Kidney capillary endothelial cell (primary cell): ENCODE measurements at regions not wholly inside any gene's neighbourhood (a gene's known extent, or its start where the extent isn't known, plus 50 kb on each side); places are given as distances from the start of the nearest gene placed in this dataset.

Experiments used
- DNase-seq: peaks from one replicate; pipeline ENCODE4 v3.0.0-alpha.2; 2018; ENCODE audit warnings: low spot score

DNA sequence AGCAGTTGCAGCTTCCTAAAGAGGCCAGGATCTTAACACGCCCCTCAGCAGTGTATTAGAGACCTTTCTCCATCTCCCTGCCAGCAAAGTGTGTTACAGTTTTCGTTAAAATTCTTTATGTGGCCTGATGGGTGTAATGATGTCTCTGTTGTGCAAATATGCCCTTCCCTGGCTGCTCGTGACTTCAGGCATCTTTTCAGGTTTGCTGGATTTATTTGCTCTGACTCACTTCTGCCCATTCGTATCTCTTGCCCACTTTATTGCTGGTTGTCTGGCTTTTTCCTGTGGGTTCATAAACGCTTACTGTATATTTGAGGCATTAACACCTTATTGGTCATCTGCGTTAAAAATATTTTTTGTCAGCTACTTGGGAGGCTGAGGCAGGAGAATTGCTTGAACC, 134.5 kb downstream of the ASB1 start:
- no peak for DNase-seq

DNA sequence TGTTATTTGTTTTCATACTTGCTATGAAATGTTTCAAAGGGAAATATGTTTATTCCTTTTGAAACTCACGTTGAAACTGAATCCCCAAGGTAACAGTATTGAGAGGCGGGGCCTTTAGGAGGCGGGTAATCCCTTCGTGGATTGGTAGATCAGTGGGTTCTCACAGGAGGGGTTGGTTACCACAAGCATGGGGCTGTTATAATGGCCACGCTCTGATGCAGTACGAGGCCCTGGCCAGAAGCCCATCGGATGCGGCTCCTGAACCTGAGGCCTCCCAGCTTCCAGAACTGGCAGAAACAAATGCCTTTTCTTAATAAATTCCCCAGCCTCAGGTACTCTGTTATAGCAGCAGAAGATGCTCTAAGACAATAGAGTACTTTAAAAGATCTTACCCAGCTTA, 135.7 kb downstream of the ASB1 start:
- DNase-seq, result no peak

DNA sequence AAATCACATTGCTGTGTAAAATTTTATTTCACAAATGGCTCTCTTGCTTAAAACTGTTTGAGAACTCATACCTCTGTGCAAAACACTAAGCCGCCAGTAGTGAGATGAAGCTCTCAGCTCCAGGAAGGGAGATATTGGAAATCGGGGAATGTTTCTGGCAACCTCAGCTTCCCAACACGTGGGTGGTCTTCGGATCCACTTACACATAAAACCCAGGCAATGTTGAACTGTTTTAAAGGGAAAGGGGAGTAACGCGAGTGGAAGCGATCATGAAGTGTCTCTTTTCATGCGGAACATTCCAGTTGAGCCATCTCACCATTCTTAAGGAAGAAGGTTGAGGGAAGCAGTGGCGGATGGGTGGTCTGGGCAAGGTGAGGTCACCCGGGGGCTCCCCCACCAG, 136.8 kb downstream of the ASB1 start:
- DNase-seq, result no peak

DNA sequence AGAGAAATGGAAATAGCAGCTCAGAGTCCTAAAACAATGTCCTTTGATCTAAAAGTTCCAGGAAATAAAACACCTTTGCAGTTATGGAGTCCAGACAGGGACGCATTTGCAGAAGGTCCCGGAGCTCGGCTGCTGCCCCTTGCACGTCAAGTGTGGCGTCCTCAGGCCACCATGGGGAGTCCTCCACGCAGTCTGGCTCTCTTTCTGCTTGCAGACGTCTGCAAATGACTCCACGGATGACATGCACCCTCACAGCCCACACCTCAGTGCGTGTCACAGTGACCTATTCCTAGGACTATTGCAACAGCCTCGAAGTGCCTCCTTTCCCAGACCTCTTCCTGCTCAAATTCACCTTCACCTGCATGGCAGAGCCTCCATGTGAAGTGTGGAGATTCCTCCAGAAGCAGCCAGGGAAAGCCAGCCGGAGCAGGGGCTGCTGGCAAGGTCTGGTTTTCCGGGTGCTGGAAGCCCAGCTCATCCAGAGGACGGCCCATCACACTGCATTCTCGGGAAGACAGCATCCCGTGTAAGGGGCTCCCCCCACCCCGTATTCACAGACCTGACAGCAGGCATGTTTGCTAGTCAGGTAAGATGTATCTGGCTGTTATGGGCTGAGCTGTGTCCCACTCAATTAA, 137.7 kb downstream of the ASB1 start:
- DNase-seq, result no peak

DNA sequence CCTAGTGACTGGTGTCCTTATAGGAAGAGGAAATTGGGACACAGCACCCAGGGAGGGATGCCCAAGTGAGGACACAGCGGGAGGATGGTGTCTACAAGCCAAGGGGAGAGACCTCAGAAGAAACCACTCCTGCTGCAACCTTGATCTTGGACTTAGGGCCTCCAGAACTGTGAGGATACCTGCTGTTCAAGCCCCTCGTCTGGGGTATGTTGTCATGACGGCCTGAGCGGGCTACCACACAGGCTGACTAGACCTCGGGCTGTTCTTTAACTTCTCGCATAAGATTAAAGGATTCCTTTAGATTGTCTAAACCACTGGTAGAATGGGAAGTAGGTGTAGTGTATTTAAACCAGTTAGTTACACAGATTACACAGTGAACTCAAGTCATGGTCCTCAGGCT, 138.3 kb downstream of the ASB1 start:
- no peak for DNase-seq

DNA sequence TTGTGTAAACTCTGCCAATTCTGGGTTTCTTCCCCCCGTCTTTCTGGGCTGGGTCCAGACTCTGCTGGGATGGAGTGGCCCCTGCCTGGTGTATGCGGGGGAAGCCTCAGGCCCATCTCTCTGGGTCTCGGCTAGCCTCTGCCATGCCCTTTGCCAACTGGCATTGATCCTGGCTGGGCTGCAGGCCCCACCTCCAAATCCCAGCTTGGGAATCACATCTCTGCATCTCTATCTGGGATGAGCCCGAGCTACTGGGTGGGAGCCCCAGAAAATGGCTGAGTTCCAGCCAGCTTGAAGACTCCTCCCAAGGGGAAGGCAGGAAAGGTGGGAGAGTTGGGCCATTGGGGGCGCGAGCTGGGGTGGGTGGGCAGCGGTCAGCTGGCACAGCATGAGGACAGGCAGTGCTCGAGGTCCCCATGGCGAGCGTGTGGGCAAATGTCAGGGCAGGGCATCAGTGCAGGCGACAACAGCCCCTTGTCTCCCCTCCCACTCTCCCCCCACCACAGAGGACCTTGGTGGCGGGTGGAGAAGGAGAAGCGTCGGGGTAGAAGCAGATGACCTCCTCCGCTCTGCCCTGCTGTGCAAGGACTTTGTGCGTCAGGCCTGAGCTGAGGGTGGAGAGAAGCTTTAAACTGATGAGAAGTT, 139.4 kb downstream of the ASB1 start:
- no peak for DNase-seq

DNA sequence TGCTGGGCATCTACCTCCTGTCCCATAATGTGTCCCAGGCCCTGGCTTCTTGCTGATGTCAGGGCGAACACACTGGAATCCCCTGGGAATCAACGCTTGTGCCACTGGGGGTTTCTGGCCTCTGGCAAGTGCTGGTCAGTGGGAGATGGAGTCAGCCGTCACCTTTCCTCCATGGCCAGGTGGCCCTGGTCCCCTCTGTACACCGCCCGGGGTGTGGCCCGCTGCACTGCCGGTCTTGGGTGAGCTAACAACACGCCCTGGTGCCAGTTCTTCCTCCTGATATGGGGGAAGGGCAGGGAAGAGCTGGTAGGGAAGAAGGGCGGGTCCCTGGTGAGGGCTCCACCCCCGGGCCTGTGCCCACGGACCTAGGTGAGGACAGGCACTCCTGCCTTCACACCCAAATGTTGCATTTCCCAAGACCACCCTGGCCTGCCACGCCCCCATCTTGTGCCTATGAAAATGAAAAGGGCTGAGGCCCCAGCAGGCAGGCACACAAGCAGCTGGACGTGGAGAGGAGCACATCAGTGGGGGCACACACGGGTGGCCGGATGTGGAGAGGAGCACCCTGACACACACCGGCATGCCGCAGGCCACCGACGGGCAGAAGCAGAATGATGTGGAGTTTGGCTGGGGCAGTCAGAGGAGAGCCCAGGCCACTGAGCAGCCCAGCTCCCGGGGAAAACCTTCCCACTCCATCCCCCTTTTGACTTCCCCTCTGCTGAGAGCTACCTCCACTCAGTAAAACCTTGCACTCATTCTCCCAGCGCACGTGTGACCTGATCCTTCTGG, 140.5 kb downstream of the ASB1 start:
- DNase-seq, result no peak

DNA sequence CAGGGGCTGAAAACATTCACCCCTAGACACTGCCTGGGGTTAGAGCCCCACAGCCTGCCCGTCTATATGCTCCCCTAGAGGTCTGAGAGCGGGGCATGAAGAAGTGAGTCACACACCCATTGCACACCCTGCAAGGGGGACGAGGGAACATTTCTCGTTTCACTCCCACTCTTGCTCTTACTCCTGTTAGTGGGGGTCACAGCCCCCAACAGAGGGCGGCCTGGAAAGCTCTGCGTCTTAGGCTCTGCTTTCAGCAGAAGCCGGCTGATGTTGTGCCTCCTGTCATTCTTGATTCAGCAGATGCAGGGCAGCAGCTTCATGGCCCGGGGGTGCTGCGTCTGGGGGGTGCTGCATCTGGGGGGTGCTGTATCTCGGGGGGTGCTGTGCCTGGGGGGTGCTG, 141.3 kb downstream of the ASB1 start:
- no peak for DNase-seq

DNA sequence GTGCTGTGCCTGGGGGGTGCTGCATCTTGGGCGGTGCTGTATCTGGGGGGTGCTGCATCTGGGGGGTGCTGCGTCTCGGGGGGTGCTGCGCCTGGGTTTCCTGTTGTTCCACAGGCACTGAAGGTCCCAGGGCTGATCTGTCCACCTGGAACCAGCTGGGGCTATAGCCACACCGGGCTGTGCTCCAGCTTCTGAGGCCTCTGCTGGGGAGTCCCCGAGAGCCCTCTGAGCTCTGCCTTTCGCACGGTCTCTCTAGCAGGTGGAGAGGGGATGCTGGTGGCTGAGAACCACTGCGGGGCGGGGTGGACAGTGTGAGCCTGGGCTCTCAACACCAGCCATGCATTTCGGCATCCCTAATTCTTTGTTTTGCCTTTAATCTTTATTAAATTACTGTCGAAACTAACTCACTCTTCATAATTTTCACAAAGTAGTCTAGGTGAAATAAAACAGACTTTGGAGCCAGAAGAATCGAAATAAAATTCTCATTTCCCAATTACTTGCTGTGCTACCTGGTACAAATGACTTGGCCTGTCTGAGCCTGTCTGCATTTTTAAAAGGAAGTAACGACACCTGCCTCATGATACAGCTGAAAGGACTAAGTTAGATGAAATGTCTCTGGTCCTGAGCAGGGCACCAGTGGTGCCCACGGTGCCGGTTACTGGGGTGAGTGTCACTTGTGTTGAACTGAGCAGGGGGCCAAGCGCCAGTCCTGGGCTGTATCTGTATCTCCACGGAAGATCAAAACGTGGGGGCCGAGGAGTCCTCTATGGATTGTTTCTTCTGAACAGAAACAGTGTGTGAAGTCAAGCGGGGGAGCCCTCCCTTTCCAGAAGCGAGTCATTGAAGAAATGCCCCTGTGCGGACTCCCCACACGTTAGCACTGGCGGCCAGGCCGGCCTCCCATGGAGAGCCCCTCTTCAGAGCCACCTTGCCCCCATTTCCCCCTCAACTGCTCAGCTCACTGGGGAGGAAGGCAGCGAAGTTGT, 142.0 kb downstream of the ASB1 start:
- no peak for DNase-seq

DNA sequence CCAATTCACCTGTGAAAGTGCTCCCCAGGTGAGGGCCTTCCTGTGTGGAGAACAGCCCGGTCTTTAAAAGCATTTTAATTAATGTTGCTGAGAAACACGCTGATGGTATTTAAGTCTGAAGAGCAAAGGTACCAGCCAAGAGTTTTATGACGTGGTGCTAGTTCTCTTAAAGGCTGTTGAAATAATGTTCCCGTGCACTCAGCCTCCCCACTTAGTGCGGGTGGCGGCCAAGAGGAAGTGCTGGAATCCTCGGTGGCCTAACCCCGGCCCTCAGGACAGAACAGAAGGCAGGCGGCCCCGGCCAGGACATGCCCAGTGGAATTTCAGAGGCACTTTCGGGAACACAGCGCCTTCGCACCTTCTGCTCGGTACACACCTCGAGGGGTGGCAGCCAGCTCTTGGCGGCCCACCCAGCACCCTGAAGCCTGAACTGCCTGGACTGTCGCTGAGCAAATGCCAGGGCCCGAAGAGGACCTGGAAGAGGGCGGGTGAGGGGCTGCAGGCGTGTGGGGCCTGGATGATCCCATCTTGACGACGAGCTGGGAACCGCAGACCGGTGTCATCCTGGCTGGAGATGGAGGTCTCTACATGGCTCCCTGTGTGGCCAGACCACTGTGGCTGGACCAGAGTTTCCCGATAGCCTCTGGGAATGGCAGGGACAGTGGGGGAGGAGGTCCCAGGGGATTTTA, 142.9 kb downstream of the ASB1 start:
- DNase-seq, result no peak

DNA sequence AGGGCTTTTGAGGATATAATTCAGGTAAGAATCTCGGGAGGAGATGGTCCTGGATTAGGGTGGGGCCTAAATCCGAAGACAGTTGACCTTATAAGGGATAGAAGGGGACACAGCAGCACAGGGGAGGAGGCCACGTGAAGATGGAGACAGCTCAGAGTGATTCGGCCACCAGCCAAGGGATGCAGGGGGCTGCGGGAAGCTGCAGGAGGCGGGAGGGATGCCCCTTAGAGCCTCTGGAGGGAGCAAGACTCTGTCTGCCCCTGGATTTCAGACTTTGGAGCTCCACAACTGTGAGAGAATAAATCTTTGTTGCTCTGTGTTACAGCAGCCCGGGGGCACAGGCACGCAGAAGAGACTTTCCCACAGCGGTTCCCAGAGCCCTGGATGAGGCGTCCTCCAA, 143.7 kb downstream of the ASB1 start:
- no peak for DNase-seq

DNA sequence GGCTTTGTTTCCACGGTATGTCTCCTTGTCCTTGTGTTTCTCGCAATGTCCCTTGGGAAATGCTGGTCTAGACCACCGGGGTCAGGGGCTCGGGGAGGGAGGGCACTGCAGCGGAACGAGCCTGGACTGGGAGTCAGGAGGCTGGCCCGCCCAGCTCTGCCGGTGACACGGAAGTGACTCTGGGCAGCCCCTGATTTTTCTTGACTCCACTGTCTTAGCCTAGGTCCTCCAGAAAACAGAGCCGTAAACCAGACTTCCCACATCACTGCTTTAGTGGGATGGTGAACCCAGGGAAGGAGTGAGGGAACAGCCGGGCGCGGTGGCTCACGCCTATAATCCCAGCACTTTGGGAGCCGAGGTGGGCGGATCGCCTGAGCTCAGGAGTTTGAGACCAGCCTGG, 144.2 kb downstream of the ASB1 start:
- no peak for DNase-seq

DNA sequence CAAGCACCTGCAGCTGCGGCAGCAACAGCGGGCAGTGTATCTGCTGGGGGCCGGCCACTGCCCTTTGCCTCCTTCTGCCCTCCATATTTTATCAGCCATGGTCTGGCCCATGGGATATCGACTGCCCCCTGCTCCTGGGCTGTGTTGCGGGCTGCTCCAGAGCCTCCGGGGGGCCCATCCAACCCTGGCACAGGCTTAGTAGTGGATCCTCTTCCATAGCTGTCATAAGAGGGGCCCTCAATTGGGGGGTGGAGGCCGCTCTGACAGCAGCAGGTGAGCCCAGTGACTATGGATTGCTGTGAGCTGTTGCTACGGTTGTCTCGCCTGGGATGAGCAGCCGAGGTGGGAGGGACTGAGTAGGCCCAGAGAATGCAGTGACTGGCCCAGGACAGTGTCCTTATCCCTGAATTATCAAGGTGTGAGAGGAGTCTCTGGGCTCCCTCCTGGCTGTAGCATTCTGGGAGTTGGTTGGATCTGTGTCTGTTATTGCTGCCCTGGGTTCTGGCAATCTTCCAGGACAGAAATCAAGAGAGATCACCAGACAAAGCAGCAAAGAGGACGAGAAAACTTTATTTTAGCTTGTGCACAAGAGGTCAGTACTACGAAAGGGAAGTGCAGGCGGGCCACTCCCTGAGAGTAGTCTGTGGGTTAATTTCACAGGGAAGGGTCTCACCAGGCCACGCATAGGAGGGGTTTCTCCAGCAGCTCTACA, 145.1 kb downstream of the ASB1 start:
- no peak for DNase-seq

DNA sequence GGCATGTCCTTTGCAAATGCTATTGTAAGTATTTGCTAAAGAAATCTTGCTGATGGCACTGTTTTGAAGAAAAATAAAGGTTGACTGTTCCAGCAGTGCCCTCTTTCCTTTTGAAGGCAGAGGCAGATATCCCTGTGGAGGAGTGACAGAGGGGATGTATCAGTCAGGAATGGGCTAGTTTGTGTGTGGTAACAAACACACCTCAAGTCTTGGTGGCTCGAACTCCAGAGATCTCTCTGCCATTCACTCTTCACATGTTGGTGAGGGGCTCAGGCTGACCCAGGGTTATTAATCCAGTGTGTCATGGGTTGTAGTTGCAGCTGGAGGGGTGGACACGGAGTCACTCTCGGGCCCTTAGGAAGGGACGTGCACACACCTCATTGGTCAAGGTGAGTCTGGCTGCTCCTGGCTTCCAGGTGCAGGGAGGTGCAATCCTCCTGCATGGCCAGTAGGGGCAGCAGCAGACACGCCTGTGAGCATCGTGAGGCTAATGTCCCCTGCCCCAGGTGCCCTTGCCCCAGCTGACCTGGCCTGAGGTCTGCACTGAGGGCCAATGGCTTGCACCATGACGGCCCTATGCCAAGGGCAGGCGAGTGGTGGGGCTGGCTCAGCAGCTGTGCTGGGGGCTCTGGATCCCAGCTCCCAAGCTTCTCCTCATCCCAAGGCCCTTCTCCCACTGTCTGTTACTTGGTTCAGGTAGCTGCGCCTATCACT, 146.5 kb downstream of the ASB1 start:
- DNase-seq, result no peak

DNA sequence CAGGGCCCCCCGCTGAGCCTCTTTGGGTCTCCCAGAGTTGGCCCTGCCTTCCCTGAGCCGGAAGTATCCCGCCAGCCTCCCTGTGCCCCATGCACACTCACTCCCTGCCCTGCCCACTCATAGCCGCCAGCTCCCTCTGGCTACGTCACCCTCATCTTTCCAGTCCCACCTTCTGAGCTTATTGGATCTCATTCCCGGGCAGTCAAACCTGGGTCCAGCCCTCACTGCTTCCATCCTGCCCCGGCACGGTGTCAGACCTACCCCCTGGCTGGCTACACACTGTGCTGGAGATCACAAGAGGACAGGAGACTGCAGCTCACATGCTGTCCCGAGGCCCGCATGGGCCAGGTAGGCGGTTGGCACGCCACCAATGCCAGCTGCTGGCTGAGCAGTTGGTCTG, 147.2 kb downstream of the ASB1 start:
- DNase-seq, result no peak

DNA sequence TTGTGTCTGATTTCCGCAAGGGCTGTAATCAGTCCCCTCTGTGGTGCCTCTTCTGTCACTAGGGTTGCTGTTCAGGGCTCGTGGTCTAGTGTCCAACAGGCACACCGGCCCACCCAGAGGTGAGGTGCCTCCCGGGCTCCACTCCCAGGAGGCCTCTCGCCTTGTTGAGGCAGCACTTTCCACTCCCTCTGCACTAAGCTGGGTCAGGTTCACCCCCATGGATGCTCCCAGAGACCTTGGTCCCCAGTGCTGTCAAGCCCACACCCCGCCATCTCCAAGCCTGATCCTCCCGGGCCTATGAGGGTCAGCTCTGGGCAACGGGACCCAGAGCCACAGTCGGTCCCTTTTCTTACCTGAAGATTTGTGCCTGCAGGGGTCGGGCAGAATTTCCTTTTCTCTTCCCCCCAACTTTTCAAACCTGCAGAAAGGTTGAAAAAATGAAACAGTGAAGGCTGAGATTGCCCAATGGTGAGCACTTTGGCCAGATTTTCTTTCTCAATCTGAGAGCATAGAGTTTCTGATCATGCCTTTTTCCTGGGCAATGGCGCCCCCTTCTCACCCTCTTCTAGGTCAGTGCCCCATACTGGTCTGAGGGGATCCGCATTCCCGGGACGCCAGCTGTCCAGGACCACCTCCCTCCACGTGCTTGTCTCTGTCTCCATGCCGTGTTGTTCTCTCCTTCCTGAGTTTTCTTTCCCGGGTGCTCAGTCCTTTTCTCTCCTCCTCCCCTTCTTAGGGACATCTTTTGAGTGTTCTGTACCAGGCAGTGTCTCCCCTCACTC, 148.0 kb downstream of the ASB1 start:
- no peak for DNase-seq

DNA sequence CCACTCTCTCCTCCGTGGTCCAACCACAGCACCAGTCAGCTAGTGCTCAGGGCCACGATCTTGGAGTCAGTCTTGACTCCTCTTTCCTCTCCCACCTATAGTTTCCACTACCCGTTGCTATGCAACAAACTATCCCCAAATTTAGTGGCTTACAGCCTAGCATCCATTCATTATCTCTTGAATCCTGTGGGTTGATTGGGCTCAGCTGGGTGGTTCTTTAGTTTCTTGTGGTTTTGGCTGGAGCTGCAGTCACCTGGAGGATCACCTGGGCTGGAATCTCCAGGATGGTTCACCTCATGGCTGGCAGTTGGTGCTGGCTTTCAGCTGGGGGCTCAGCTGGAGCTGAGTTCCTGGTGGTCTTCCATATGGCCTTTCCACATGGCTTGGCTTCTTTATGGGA, 149.9 kb downstream of the ASB1 start:
- no peak for DNase-seq

DNA sequence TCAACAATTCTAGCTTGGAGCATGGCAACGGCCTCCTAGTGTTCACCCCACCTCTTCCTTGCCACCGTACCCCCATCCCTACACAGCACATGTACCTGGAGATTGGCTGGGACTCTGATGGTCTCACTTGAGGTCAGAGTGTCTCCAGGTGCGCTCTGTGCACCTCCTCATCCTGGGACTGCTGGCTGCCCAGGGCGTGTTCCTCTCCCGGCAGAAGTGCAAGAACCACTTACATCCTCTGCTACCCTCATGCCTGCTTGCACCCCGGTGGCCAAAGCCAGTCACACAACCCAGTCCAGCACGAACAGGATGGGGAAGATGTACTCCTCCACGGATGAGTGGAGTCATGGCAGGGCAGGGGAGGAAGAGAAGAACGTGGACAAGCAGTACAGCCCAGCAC, 151.5 kb downstream of the ASB1 start:
- DNase-seq, result no peak

DNA sequence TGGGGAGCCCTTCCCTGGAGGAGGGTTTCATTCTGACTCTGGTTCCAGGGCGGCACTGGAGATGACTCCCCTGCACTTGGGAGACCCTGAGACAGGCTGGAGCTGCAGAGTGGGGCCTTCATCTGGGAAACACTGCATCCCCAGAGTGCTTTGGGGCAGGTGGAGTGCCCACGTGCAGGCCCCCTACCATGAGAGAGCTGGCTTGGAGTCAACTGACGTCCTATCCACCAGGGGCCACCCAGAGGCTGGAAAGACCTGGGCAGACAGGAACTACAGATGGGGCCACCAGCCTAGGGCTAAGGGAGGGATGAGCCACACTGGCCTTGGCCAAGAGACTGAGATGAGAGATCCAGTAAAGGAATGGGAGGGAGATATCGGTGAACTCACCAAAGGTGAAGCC, 153.8 kb downstream of the ASB1 start:
- no peak for DNase-seq

DNA sequence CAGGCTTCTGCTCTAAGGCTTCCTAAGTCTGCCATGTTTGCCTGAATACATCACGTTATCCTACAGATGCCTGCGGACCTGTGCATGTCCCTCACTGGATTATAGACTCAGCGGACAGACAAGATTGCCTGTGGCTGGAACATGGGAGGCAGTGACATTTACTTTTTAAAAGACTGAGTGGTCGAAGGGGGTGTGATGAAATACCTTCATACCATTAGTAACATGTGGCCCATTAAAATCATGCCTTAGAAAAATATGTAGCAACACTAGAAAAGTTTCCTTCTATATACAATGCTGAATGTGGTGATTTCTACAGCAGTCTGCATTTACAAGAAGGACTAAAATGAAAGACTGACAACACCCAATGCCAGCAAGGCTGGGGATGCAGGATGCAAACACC, 154.4 kb downstream of the ASB1 start:
- no peak for DNase-seq
